Stimulated activated CD4-positive, alpha-beta T cell treated with anti-CD3 and anti-CD28 coated beads, TNF-alpha, amount 100 ng/mL, for 1 hour (primary cell): ENCODE measurements at regions not wholly inside any gene's neighbourhood (a gene's known extent, or its start where the extent isn't known, plus 50 kb on each side); places are given as distances from the start of the nearest gene placed in this dataset.
"Not testable (repeated sequence)": the region's sequence is repeated elsewhere in the genome, so short reads cannot be mapped to it uniquely, and the experiment has no call there.

ENCODE experiments used
- DNase-seq, 3 donors: peaks; one replicate each; pipeline ENCODE4 v3.0.0-alpha.2; 2020; ENCODE audit warnings: low read depth in 3 of 3, low spot score in 1 of 3

DNA sequence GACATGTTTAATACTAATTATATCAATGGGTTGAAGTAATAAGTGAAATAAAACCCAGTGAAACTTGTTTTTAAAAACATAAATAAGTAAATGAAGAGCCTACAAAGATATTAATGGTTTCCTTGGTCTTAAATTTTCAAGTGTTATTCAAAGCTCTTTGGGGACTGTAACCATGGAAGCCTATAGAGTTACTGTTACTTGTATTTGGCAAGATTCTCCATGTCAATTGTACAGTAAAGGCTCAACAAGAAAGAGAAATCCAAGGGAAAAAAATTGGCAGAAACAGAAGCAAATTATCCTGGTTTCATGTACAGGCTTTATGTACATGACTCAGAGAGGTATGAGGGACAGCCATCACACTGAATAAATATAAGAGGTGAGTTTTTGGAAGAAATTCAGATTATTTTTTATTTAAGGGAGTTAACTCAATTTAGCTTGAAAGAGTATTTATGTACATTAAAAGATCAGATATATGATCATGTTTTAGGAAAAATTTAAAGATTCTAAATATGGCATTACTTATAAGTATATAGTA lies 151.1 kb upstream of the HMGA2 start:
- no peak for DNase-seq

DNA sequence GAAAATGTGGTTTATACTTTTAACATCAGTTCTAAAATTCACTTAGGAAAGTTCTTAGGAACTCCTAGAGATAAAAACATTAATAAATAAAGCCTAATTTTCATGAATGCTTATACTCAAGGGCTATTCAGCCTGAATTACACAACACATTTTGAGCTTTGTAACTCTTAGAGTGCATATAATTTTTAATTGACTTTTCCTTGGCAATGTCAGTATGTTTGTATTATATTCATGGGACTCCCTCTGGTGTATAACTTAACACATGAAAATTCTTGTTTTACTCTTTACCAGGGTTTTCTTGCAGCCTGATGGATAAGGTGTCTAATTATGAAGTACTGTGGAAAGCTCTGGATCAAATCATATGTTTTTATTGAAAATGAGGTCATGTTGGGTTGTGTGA lies 150.6 kb upstream of the HMGA2 start:
- no peak for DNase-seq

DNA sequence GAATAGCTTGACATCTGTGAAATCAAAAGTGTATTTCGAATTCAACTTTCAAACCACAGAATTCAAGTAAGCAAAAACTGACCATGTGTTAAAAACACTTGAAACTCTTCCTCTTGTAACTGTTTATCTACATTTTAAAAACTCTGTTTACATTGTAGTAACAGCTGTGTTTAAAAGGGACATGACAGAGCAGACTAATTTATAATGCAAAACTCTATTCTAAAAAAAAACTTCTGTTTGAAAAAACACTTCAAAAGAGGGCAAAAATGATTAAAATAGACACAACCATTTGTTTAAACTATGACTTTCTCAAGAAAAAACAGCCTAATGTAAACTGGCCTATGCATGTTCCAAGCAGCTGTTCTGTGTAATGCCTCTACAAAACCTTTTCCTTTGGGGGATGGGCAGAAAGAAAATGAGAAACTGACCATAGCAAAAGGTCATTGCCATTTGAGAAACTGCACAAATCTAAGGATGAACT lies 149.1 kb upstream of the HMGA2 start:
- DNase-seq: no peak

DNA sequence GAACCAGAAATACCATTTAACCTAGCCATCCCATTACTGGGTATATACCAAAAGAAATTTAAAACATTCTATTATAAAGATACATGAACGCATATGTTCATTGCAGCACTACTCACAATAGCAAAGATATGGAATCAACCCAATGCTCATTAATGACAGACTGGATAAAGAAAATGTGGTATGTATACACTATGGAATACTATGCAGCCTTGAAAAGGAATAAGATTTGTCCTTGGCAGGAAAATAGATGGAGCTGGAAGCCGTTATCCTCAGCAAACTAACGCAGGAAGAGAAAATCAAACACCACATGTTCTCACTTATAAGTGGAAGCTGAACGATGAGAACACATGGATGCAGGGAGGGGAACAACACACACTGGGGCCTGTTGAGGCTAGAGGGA lies 146.1 kb upstream of the HMGA2 start:
- DNase-seq: not testable (repeated sequence)

DNA sequence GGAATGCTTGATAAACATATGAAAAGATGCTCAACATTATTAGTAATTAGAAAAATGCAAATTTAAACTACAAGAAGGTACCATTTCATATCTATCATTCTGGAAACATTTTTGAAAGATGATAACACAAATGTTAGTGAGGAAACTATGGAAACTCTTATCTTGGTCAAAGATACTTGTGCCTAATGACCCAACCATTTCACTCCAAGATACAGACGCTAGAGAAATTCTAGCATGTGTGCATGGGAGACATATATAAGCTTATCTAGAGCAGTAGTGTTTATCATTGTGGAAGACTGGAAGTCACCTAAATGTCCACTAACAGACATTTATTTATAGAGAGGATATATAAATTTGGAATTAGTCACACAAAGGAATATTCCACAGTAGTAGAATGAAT lies 143.1 kb upstream of the HMGA2 start:
- DNase-seq: no peak

DNA sequence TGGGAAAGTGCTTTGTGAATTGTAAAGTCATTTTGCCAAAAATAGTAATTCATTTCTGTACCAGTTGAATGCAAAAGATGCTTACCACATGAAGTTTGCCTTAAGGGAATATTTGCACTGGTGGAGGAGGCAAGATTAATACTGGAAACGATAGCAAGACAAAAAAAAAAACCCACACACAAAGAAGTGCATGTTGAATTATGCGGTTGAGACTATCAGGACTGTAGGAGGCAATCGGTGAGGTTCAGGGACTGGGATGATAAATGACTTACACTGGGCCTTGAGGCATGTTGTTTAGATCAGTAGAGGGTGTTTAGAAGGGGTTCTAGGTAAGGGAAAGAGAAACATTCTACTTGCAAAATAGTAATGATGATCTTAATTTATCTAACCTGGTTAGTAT lies 142.2 kb upstream of the HMGA2 start:
- DNase-seq: no peak

DNA sequence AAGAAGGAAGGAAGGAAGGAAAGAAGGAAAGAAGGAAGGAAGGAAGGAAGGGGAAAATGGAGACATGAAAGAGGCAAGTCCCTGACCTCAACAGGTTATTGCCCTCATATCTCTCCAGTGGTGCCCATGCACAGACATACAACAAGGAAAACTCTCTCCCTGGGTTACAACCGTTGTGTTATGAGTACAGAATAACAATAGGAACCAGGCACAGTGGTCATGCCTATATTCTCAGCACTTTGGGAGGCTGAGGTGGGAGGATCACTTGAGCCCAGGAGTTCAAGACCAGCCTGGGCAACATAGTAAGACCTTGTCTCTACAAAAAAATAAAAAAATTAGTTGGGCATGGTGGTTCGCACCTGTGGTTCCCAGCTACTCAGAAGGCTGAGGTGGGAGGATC lies 139.4 kb upstream of the HMGA2 start:
- no peak for DNase-seq

DNA sequence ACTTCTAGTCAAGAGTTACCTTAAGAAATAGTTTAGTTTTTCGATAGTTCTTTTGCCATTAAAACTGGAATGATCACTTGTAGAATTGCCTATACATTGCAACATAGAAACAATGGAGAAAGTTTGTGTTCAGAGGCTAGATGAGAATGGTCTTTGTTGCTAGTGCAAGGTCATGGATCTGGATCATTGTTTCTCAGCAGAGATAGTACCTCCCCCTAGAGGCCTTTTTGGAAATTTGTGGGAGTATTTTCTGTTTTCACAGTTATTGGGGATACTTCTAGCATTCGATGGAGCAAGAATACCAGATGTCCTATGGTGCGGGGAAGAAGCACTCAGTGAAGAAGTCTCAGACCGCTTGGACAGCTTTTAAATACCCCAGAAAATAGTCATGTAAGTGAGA lies 138.8 kb upstream of the HMGA2 start:
- DNase-seq: no peak

DNA sequence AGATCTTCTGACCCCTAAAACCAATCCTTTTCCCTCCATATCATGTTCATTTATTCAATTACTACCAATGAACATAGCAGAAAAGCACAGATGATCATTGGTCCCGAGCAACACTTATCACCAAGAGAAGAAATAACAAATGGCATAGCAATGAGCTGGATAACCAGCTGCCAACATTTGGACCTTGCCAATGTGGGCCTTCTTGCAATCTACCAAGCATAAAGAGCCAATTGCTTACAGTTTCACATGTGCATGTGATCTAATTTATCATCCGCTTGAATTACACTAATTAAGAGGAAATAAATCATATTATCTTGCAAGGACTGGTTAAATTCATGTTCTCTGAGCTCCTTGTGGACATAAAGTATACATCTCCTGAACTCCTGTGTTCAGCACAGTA lies 134.8 kb upstream of the HMGA2 start:
- DNase-seq: no peak

DNA sequence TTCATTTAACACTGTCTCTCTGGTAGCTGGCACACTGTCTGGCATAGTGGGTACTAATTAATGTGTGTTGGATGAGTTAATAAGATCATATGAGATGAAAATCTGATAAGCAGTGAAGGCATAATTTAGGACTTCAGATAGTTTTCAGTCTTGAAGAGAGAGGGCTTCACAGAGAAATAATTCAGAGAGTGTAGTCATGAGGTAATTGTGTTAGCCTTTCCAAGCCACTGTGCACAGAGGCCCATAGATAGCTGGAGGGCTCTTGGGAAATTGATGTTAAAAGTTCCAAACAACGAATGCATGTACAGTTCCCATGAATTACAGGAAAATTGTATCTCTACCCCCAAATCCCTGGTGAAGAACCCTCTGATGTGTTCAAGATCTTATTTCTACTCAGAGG lies 133.8 kb upstream of the HMGA2 start:
- DNase-seq: no peak

DNA sequence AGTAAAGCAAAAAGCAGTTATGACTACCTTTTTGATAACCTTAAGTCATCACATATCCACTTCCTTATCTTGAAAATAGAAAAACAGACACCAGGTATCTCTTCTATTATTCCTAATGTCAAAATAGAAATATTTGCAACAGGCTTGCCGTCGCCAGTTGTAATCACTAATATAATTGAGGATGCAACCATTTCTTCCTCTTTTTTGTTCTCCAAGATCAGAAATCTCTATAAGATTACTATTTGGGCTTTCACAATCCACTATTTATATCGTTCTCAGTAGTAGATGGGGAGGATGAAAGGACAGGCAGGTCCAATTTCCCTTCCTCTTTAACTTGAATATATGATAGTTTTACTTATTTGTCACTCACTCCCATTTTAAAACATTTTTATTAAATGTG lies 130.2 kb upstream of the HMGA2 start:
- DNase-seq: no peak

DNA sequence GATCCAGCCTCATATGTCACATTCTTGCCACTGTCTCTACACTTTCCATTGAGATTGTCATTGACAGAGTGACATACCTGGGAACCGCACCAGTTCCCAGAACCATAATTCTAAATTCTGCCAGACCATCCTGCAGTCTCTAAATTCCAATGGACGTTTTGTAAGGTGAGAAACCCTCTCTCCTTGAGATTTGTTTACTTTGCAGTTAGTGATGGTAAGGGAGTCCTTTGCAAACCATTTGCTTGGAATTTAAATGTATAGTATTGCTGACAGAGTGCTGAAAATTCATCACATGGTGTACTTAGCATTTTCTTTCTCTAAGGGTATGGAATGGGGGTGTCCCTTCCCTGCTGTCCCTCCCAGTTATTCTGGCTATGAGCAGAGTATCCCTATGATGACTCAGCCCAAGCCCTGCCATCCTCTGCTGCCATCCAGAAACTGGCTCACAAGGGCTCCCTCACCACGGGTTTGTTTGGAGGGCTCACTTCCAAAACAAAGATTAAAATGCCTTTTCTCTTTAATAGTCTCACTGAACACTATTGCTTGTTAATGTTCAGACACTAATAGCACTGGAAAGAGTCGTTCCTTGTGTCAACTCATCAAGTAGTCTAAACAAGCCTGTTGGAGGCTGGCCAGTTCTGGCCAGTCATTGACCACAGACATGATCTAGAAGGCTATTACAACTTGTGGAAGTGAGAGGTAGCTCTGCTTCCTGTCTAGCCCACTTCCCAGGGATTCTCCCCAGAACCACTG lies 129.0 kb upstream of the HMGA2 start:
- no peak for DNase-seq

DNA sequence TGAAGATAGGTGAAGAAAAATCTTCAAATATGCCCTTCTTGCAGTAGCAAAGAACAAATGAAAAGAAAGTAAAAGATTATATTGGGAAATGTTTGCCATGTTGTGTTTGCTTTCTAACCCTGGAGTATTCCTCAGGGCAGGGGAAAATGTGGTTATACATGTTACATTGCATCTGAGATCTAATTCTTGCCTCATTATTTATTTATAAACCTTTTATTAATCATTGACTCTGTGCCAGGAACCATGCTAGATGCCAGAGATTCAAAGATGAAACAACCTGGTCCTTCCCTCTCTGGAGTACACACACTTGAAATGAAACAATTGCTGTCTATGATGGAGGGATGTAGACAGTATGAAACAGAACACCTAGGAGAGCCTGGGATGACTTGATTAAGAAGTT lies 128.1 kb upstream of the HMGA2 start:
- no peak for DNase-seq

DNA sequence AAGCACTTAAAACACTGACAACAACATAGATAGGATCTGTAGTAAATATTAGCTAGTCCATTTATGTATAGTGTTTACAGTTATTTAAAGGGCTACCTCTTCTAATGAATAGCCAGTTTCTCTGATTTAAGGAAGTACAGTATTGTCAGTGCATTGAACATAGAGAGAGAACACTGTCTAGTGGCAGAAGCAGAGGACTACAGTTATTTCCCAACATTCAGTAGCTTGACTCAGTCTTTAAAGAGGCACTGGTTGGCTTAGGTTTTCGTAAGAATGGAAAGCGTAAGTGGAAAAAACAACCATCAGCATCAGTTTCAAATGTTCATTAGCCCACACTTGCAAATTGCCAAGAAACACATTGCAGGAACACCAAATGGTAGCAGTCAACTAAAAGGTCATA lies 125.0 kb upstream of the HMGA2 start:
- no peak for DNase-seq

DNA sequence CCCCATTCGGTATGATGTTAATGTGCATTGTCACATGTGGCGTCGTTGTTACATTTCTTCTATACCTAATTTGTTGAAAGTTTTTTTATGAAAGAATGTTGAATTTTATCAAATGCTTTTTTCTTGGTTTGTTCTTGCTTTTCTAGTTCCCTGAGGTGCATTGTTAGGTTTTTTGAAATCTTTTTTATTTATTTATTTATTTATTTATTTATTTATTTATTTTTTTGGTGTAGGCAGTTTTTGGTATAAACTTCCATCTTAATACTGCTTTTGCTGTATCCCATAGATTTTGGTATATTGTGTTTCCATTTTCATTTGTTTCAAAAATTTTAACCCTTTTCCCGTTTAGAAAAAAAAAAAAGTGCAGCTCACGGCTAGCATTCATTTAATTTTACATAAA lies 121.1 kb upstream of the HMGA2 start:
- DNase-seq: no peak

DNA sequence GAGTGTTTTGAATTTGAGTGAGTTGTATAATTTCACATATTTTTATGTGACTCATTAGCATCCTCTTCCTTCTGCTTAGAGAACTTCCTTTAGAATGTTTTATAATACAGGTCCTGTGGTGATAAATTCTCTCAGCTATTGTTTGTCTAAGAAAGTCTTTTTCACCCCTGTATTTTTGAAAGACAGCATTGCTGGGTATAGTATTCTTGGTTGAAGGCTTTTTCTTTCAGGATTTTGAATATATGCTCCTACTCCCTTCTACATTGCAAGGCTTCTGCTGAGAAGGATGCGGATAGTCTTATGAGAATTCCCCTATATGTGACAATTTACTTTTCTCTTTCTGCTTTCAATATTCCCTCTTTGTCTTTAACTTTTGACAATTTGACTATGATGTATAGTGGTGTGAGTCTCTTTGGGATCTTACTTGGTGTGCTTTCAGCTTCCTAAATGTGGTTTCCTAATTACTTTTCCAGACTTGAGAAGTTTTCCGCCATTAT lies 118.9 kb upstream of the HMGA2 start:
- no peak for DNase-seq

DNA sequence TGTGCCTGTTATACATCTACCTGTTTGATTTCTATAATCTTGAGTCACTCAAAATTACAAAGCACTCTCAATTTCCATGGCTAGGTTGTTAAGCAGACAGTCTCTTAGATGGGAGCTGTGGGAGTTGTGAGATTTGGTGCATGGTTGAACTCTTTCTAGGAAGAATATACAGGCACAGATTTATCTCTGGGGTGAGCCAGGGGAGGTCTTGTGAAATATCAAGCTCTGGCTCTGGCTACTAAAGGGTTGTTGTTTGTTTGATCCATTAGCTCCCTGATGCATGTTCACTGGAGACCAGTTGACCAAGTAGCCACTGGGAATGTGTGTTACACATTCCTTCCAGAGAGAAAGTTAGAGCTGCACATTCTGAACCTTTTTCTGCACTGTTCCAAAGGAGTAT lies 117.2 kb upstream of the HMGA2 start:
- no peak for DNase-seq

DNA sequence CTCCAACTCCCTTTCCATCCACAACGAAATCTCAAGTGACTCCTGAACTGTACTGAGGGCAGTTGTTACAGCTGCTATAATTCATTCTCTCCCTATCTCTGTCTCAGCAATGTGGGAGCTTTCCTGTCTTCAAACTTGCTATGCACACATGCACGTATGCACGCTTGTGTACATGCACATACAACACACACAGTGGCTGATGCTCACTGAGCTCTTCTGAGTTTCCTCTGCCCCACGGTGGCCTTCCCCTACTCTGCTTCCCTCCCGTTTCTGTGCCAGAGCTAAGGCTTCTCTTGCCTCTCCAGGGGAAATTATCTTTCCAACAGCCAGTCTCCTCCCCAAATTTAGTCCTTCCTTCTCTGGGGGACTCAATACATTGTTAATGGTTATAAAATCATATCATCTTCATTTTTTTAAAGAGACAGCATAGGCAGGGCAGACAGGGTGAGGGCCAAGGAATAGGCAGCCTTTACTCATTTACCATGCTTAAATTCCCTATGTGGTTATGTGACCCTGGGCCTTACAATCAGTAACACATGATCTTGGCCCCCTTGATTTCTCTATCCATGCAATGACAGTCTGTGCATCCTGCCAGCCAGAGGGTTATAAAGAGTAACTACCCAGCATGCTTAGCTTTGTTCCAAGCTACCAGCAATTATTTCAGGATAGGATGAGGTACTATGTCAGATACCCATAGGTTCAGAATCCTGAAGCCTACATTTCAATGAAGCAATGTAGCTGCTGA lies 111.9 kb upstream of the HMGA2 start:
- no peak for DNase-seq

DNA sequence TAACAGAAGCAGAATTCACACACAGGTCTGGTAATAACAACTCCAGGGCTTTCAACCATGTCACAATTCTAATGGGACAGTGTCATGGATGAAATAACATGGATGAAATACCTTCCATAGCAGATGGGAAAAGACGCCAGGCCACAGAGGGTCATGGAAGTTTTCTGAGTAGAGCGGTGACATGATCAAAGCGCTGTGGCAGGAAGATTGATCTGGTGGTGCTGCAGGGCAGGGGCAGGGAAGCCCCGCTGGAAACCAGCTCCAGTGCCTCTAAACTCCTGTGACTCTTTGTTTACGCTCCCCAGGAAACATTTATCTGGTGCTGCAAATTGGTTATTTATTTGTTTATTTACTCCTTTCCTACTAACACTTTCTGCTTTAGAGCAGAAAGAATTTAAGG lies 108.3 kb upstream of the HMGA2 start:
- DNase-seq: no peak

DNA sequence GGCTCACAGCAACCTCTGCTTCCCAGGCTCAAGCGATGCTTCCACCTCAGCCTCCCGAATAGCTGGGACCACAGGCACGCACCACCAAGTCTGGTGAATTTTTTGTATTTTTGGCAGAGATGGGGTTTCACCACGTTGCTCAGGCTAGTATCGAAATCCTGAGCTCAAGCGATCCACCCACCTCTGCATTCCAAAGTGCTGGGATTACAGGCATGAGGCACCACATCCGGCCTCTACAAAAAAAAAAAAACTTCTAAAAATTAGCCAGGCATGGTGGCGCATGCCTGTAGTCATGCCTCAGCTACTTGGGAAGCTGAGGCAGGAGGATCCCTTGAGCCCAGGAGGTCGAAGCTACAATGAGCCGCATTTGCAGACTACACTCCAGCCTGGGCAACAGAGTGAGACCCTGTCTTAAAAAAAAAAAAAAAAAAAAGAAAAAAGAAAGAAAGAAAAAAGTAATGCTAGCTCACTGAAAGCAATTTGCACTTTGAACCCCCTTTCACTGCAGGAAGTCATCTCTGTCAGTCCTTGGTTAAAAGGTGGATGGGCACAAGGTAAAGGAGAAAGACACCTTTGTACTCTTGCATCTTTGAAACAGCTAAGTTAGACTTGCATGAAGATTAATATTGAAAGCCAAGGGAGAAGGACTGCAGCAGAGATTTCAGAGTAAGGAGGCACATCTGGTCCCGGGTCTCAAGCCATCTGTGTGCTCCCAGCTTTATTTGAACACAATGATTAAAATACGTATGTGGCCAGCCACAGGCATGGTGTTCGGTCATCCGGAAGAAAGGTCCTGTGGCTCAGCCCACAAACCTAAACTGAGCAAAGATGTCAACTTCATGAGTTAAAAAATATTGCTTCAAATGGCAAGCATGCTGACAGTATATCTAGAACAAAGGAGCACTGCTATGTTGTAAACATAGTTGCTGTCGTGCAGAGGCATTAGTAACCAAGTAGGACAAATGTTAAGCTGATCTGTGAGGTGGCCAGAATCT lies 103.8 kb upstream of the HMGA2 start:
- no peak for DNase-seq

DNA sequence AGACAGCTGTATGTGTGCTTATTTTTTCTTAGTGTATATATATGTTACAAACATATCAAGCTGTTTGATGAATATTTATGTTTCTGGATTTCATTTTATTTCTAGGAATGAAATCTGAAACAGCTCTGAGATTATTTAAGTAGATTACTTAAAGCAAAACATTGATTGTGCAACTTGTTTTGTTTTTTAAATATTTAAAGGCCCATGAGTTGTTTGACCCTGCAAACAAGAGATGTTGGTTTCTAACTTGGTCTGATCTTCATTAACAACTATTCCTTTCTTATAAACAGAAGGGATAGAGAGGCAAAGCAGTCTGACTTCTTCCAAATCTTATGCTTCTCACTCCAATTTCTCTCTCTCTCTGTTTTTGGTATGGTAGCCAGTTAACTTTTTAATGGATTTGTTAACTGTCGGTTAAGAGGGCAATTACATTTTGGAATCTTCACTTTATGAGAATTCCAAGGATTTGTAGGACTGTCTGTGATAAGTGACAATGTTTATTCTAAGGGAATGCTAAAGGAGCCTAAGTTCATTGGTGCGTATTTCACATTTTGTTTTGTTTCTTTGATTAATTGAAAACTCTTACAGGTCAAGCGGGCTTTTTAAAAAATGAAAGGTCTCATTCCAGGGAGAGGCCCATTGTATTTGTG lies 102.6 kb upstream of the HMGA2 start:
- no peak for DNase-seq
